GM19463 (cell line): ENCODE measurements at regions not wholly inside any gene's neighbourhood (a gene's known extent, or its start where the extent isn't known, plus 50 kb on each side); places are given as distances from the start of the nearest gene placed in this dataset.

Experiments
- ATAC-seq: cut with Tn5 transposase; IDR thresholded peaks from one replicate; pipeline ENCODE4 v1.9.1; 2021; ENCODE audit warnings: mild to moderate bottlenecking, moderate library complexity; ENCODE audit not compliant: unreplicated experiment

GRCh38 chr5:165119175-165119574, 1613.8 kb downstream of the MAT2B start:
- no peak for ATAC-seq

- ATAC-seq: no peak
Measured at GRCh38 chr5:165126598-165126997, 1621.2 kb downstream of the MAT2B start.

- no peak for ATAC-seq
Measured at GRCh38 chr5:165127941-165128340, 1622.5 kb downstream of the MAT2B start.

- no peak for ATAC-seq
Measured at GRCh38 chr5:165130656-165131055, 1625.2 kb downstream of the MAT2B start.

GRCh38 chr5:165134155-165134554, 1628.7 kb downstream of the MAT2B start:
- no peak for ATAC-seq

DNA sequence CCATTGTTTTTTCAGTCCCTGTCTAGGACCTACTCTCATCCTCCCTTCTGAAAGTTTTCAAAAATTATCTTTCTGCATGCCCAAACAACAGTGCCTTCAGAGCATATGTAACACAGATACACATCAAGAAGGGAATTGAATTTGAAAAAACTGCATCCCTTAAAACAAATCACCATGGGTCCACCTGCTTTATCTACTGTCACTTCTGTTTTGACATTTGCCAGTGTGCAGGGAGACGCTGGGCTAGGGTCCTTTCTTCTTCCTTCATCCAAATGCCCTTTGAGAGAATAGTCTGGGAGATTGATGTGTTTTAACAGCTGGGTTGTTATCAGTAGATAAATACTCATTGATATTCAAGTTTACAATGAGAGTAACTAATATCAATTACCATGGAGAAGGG, 1630.1 kb downstream of the MAT2B start:
- no peak for ATAC-seq

- ATAC-seq: no peak
Measured at GRCh38 chr5:165137701-165138100, 1632.3 kb downstream of the MAT2B start.

GRCh38 chr5:165138236-165138635, 1632.8 kb downstream of the MAT2B start:
- ATAC-seq: no peak

GRCh38 chr5:165139262-165139661, 1633.8 kb downstream of the MAT2B start:
- ATAC-seq: no peak

DNA sequence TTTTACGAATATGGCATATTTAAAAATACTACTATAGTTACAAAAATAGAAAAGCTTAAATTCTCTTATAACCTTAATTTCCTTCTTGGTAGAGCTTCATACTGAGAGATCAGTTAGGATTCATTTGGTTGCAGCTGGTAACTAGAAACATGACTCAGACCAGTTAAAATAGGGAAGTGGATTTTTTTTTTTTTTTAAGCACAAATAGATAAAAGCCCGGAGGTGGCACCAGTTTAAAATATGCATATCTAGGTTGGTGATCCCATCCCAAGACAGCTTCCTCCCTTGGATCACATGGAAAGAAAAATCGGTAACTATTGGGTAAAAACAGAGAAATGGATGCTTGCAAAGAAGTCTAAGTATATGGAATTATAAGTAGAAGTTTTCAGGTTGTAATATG, 1634.3 kb downstream of the MAT2B start:
- ATAC-seq: no peak

- no peak for ATAC-seq
Measured at GRCh38 chr5:165143741-165144140, 1638.3 kb downstream of the MAT2B start.

DNA sequence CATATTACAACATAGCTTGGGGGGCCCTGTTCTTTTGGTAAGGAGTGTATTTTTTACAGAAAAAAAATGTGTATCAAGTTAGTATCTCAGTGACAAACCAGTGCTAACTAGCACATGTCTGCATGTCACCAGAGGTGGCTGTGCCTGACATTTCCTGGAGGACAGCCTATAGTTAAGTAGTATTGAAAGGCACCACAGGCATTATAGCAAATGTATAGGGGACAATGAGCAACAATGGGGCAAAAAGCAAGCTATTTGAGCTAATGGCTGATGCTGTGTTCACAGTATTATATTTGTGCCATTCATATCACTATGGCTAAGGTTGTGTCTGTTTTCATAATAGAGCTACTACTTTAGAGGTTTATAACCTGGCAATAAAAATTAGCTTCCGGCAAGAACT, 1644.0 kb downstream of the MAT2B start:
- ATAC-seq: no peak

DNA sequence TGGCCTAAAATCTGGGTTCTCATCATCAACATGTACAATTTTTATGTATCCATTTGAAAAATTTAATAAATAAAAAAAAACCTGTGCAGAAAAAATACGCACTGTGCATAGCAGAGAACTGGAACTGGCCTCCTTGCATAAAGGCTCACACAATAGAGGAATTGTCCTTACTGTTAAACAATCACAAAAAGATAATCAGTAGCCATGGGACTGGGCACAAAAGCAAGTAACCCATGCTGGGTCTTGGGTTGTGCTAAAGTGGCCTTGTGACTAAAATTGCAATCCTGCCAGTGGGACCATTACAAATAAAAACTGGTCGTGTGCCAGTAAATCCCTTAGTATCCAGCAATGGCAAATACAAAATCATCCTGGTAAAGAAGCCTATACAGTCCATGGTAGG, 1646.6 kb downstream of the MAT2B start:
- no peak for ATAC-seq

GRCh38 chr5:165157219-165157618, 1651.8 kb downstream of the MAT2B start:
- no peak for ATAC-seq

DNA sequence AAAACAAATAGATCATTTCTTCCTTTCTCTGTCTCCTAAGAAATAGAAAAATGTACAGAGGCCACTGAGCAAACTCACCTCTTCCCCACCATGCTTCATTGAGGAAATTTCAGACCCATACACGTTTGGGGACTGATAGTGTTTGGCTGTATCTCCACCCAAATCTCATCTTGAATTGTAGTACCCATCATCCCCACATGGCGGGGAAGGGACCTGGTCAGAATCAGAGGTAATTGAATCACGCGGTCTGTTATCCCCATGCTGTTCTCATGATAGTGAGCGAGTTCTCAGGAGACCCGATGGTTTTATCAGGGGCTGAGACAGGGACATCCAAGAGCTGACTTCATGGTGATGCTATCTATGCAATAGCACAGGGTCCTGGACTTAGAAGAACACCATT, 1655.8 kb downstream of the MAT2B start:
- ATAC-seq: no peak

DNA sequence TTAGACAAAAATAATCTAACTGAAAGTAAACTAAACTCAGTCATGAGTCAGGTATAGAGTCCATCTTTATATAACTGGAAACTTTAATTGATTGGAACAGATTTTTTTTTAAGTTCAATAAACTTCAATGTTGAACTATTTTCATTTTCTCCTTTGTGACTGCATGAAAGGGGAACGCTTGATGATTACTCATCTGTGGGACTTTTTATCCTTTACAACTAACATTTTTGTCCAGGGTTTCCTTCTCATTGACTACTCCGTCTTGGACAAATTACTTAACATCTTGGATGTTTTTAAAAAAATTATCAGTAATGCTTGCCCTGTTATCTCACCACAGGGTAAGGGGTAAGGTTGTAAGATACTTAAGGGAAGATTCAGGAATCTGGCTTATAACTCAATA, 1658.4 kb downstream of the MAT2B start:
- ATAC-seq: no peak

- no peak for ATAC-seq
Measured at GRCh38 chr5:165173651-165174050, 1668.2 kb downstream of the MAT2B start.

GRCh38 chr5:165175041-165175440, 1669.6 kb downstream of the MAT2B start:
- no peak for ATAC-seq

- ATAC-seq: no peak
Measured at GRCh38 chr5:165184183-165184582, 1678.8 kb downstream of the MAT2B start.

GRCh38 chr5:165185716-165186115, 1680.3 kb downstream of the MAT2B start:
- no peak for ATAC-seq

- no peak for ATAC-seq
Measured at GRCh38 chr5:165187815-165188214, 1682.4 kb downstream of the MAT2B start.

- no peak for ATAC-seq
Measured at GRCh38 chr5:165188556-165189175, 1683.2 kb downstream of the MAT2B start.

GRCh38 chr5:165196961-165197360, 1691.5 kb downstream of the MAT2B start:
- no peak for ATAC-seq
